MCF 10A (cell line): ENCODE measurements at regions not wholly inside any gene's neighbourhood (a gene's known extent, or its start where the extent isn't known, plus 50 kb on each side); places are given as distances from the start of the nearest gene placed in this dataset.

Source experiments
- BruUV-seq: library from RNA; stranded (reverse); fragments of 400-500 nt; replicated peaks from 2 replicates; lab custom pipeline; 2021; lab: Mats Ljungman, UMichigan
- CTCF ChIA-PET: fragments of 300-600 bp; sonication (Branson Sonifier 250); formaldehyde crosslinking; extraction: SDS; loops from one replicate; lab custom pipeline; 2021; ENCODE audit warnings: antibody characterized with exemption, inconsistent platforms; lab: Yijun Ruan, JAX
- POLR2A ChIA-PET: fragments of 300-600, 350-650 bp; sonication (Branson Sonifier 250); formaldehyde crosslinking; extraction: SDS; loops from one replicate; lab custom pipeline; 2020; ENCODE audit warnings: antibody characterized with exemption, inconsistent platforms; lab: Yijun Ruan, JAX
- DNase-seq: peaks from one replicate; pipeline ENCODE4 v3.0.0-alpha.2; 2018; ENCODE audit not compliant: unreplicated experiment
- H3K27ac Mint-ChIP-seq: one replicate; pipeline ENCODE4 v1.8.0; 2022; ENCODE audit warnings: mild to moderate bottlenecking, low read depth, mixed read lengths; ENCODE audit not compliant: unreplicated experiment
- H3K27me3 Mint-ChIP-seq: one replicate; pipeline ENCODE4 v1.8.0; 2022; ENCODE audit warnings: mixed read lengths; ENCODE audit not compliant: insufficient read depth, unreplicated experiment
- H3K36me3 Mint-ChIP-seq: one replicate; pipeline ENCODE4 v1.8.0; 2022; ENCODE audit warnings: mild to moderate bottlenecking, moderate library complexity, mixed read lengths; ENCODE audit not compliant: insufficient read depth, unreplicated experiment
- H3K4me1 Mint-ChIP-seq: one replicate; pipeline ENCODE4 v1.8.0; 2022; ENCODE audit warnings: mixed read lengths; ENCODE audit not compliant: insufficient read depth, unreplicated experiment
- H3K4me3 Mint-ChIP-seq: one replicate; pipeline ENCODE4 v1.8.0; 2022; ENCODE audit warnings: mild to moderate bottlenecking, moderate library complexity, mixed read lengths; ENCODE audit not compliant: unreplicated experiment
- H3K9me3 Mint-ChIP-seq: one replicate; pipeline ENCODE4 v1.8.0; 2022; ENCODE audit warnings: mixed read lengths; ENCODE audit not compliant: unreplicated experiment
- intact Hi-C: fragments of 100-400 bp; cut with micrococcal nuclease; formaldehyde crosslinking; loops from 2 replicates; pipeline ENCODE4 v1.14.1; 2022
- TF ChIP-seq, protein P1 (sequence below): fragments of 200-600 bp; IDR thresholded peaks from one replicate; pipeline ENCODE4 v1.8.0; 2022; ENCODE audit warnings: antibody characterized with exemption, mild to moderate bottlenecking; ENCODE audit not compliant: unreplicated experiment

DNA sequence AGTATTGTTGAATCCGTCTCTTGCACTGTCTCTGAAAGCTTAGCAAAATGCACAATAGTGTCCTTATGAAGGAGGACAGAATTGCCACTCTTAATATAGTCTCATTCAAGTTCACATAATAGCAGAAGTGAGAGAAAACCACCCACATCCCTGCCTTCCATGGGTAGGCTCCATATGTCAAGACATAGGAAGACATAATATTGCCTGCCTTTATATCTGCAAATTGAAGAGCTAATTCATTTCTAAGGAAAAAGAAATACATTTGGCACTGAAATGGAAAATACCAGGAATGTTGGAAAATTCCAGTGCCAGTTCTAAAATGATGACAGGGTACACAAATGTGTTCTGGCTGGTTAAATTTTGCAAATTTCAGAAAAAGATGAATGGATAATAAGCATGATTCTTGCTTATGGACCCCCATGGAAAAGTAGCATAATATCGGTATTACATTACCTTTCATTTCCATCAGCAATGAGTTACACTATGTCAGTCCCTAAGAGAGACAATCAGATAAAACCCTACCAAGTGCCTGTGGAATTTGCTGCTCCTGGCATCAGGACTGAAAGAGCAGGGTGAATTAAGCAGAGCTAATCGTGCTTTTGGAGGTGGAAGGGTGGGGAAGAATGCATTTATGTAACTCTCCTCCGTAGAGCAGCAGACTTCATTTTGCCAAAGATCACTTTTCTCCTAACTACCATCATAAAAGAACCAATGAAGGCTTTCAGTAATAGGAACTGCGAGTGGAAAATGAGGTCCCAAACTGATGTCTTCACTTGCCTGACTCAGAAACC lies 312.6 kb downstream of the FGFR2 start:
- ChIA-PET CTCF (interaction anchor here (1.2 kb wide), 1 partner anchor 25 kb away, joined by 4 read pairs; no protein-coding TSS in a partner anchor), POLR2A (interaction anchor here (0.6 to 1.7 kb wide), 5 partner anchors 13 to 107 kb away, joined by 3 to 6 read pairs (median 4); no protein-coding TSS in a partner anchor)
- no peak for DNase-seq
- H3K4me3 Mint-ChIP-seq, result no peak overlapping the region
- intact Hi-C loops, result no loop called here
- TF ChIP-seq, protein P1, sequence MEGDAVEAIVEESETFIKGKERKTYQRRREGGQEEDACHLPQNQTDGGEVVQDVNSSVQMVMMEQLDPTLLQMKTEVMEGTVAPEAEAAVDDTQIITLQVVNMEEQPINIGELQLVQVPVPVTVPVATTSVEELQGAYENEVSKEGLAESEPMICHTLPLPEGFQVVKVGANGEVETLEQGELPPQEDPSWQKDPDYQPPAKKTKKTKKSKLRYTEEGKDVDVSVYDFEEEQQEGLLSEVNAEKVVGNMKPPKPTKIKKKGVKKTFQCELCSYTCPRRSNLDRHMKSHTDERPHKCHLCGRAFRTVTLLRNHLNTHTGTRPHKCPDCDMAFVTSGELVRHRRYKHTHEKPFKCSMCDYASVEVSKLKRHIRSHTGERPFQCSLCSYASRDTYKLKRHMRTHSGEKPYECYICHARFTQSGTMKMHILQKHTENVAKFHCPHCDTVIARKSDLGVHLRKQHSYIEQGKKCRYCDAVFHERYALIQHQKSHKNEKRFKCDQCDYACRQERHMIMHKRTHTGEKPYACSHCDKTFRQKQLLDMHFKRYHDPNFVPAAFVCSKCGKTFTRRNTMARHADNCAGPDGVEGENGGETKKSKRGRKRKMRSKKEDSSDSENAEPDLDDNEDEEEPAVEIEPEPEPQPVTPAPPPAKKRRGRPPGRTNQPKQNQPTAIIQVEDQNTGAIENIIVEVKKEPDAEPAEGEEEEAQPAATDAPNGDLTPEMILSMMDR, result no peak
- H3K4me1 Mint-ChIP-seq, result peaks cover 19% of the 10 kb centered on the region
- no peak overlapping the region for H3K27ac Mint-ChIP-seq
- H3K27me3 Mint-ChIP-seq, result no peaks in the 10 kb centered on the region
- H3K36me3 Mint-ChIP-seq, result no peaks in the 10 kb centered on the region
- H3K9me3 Mint-ChIP-seq, result no peaks in the 10 kb centered on the region
- no TSS peak for BruUV-seq

DNA sequence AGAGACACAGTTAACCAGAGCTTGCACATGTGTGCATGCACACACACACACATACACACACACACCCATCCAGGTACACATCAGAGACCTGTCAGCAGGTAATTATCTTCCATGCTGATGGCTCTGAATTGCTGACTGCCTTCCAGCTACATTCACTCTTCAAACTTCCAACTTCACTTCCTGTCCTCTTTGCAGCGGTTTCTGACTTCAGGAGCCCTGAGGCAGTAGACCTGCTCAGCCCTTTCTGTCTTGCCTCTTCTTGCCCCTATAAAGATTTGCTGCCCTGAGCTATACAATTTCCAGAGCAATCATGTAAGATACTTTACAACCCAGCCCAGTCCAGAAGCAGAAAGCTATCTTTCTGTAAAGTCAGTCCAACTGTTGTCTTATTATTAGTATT lies 310.2 kb downstream of the FGFR2 start:
- intact Hi-C loops, result no loop called here
- Mint-ChIP-seq H3K9me3 (no peaks in the 10 kb centered on the region), H3K4me1 (peaks cover 19% of the 10 kb centered on the region), H3K27me3 (no peaks in the 10 kb centered on the region), H3K27ac (no peak overlapping the region), H3K36me3 (no peaks in the 10 kb centered on the region), H3K4me3 (no peak overlapping the region)
- no TSS peak for BruUV-seq
- TF ChIP-seq, protein P1, result no peak
- no peak for DNase-seq
- ChIA-PET CTCF (interaction anchor here (0.6 to 0.7 kb wide), 2 partner anchors 94 to 257 kb away, joined by 3 to 4 read pairs; no protein-coding TSS in a partner anchor), POLR2A (no interaction called here)

DNA sequence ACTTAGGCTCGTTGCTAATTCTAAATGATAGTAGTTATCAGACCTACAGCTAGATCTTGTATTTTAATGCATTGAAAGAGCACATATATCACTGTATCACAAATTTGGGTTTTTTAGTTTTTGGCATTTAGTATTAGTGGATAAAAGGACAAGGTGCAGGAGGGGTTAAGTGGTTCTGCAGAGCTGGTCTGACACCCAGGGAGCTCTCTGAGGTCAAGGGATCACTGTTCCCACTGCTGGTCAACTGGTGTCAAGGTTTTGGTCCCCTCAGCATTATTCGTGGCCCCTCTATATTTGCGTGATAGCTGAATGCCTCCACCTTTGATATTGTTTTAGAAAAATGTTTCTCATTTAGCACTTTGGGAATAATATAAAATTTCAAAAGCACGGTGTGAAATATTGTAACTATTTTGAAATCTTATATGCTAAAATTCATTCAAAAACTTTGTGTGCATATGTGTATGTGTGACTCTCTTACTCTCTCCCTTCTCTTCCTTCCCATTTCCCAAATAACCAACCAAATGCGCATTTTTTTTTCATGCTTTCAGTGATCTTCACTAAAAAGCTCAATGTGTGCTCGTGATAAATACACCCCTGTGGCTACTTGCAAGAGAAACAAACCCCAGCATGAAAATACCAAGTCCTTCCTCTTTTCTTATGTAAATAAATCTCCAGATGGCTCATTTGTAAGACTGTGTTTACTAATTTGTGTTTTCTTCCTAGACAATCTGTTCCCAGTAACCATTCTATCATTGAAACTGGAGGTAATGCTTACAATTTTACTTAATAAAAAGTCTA lies 309.2 kb downstream of the FGFR2 start:
- Mint-ChIP-seq H3K4me1 (peaks cover 19% of the 10 kb centered on the region), H3K4me3 (no peak overlapping the region), H3K27me3 (no peaks in the 10 kb centered on the region), H3K27ac (no peak overlapping the region), H3K36me3 (no peaks in the 10 kb centered on the region), H3K9me3 (no peaks in the 10 kb centered on the region)
- TF ChIP-seq, protein P1, result no peak
- no TSS peak for BruUV-seq
- DNase-seq, result no peak
- intact Hi-C loops, result no loop called here
- CTCF ChIA-PET, result no interaction called here
- POLR2A ChIA-PET, result interaction anchor here (0.7 kb wide), 1 partner anchor 128 kb away, joined by 3 read pairs; no protein-coding TSS in a partner anchor

DNA sequence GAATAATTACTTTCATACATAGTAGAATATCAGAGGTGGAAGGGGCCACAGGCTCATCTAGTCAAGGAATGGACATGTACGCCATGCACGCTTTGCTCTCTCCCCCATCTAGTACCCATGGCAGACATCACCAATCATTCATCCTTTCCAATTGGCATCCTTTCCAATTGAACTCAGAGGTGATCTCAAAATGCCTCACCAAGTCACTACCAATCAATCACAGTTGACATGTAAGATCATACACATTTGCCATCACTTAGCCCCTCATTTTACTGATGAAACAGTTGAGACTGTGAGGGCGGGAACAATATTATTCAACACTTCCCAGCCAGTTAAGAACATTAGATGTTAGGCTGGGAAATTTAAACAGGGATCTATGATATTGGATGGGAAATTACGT lies 308.4 kb downstream of the FGFR2 start:
- TF ChIP-seq, protein P1, result no peak
- DNase-seq, result no peak
- Mint-ChIP-seq H3K4me3 (no peak overlapping the region), H3K36me3 (no peaks in the 10 kb centered on the region), H3K27me3 (no peaks in the 10 kb centered on the region), H3K9me3 (no peaks in the 10 kb centered on the region), H3K27ac (no peak overlapping the region), H3K4me1 (peaks cover 17% of the 10 kb centered on the region)
- ChIA-PET POLR2A (interaction anchor here (0.7 kb wide), 1 partner anchor 127 kb away, joined by 3 read pairs; no protein-coding TSS in a partner anchor), CTCF (no interaction called here)
- BruUV-seq, result no TSS peak
- intact Hi-C loops, result no loop called here
